Trophoblast cell (in vitro differentiated cells and primary cell): ENCODE measurements at regions not wholly inside any gene's neighbourhood (a gene's known extent, or its start where the extent isn't known, plus 50 kb on each side); places are given as distances from the start of the nearest gene placed in this dataset.

Experiments used
- DNase-seq, 2 donors: peaks; one replicate each; pipeline ENCODE4 v3.0.0-alpha.2; 2016
- H2AFZ ChIP-seq: 2 replicates; pipeline ENCODE4 v1.6.1; 2013; ENCODE audit warnings: low read length, moderate library complexity, mild to moderate bottlenecking; ENCODE audit not compliant: insufficient read depth, poor library complexity
- H2AK5ac ChIP-seq: 2 replicates; pipeline ENCODE4 v1.6.1; 2013; ENCODE audit warnings: mild to moderate bottlenecking, low read length
- H2BK120ac ChIP-seq: 2 replicates; pipeline ENCODE4 v1.6.1; 2013; ENCODE audit warnings: low read length, mild to moderate bottlenecking, moderate library complexity; ENCODE audit not compliant: insufficient read depth, poor library complexity
- H2BK12ac ChIP-seq: 2 replicates; pipeline ENCODE4 v1.6.1; 2013; ENCODE audit warnings: mild to moderate bottlenecking, low read length, moderate library complexity
- H2BK5ac ChIP-seq: 2 replicates; pipeline ENCODE4 v1.6.1; 2013; ENCODE audit warnings: low read length, low read depth, moderate library complexity, mild to moderate bottlenecking; ENCODE audit not compliant: poor library complexity
- H3K14ac ChIP-seq: 2 replicates; pipeline ENCODE4 v1.6.1; 2013; ENCODE audit warnings: mild to moderate bottlenecking, low read length
- H3K18ac ChIP-seq: 2 replicates; pipeline ENCODE4 v1.6.1; 2013; ENCODE audit warnings: mild to moderate bottlenecking, low read length
- H3K23ac ChIP-seq: 2 replicates; pipeline ENCODE4 v1.6.1; 2013; ENCODE audit warnings: low read length
- H3K27ac ChIP-seq: 2 replicates; pipeline ENCODE4 v1.5.1; 2013; ENCODE audit warnings: low read depth, mild to moderate bottlenecking, inconsistent platforms, low read length, moderate library complexity
- H3K27me3 ChIP-seq: 2 replicates; pipeline ENCODE4 v1.6.1; 2013; ENCODE audit warnings: inconsistent platforms, mild to moderate bottlenecking, low read length, moderate library complexity; ENCODE audit not compliant: insufficient read depth
- H3K36me3 ChIP-seq, 2 experiments: 1 replicate in 1 of 2; 2 replicates in 1 of 2; pipeline ENCODE4 v1.6.1; 2013; ENCODE audit warnings: low read length in 2 of 2, mild to moderate bottlenecking in 2 of 2, moderate library complexity in 1 of 2; ENCODE audit not compliant: insufficient read depth in 2 of 2, control insufficient read depth in 1 of 2
- H3K4ac ChIP-seq: 2 replicates; pipeline ENCODE4 v1.6.1; 2013; ENCODE audit warnings: low read depth, mild to moderate bottlenecking, low read length, moderate library complexity
- H3K4me1 ChIP-seq, 2 experiments: 1 replicate in 1 of 2; 2 replicates in 1 of 2; pipeline ENCODE4 v1.6.1; 2013; ENCODE audit warnings: low read length in 2 of 2, mild to moderate bottlenecking in 2 of 2, moderate library complexity in 1 of 2; ENCODE audit not compliant: insufficient read depth in 2 of 2, control insufficient read depth in 1 of 2
- H3K4me2 ChIP-seq: 2 replicates; pipeline ENCODE4 v1.6.1; 2013; ENCODE audit warnings: inconsistent platforms, mild to moderate bottlenecking, low read length, moderate library complexity
- H3K4me3 ChIP-seq: 2 replicates; pipeline ENCODE4 v1.5.1; 2013; ENCODE audit warnings: mild to moderate bottlenecking, low read depth, low read length, inconsistent platforms
- H3K79me1 ChIP-seq: one replicate; pipeline ENCODE4 v1.6.1; 2013; ENCODE audit warnings: low read length
- H3K79me2 ChIP-seq: 2 replicates; pipeline ENCODE4 v1.6.1; 2013; ENCODE audit warnings: low read length, mild to moderate bottlenecking; ENCODE audit not compliant: control insufficient read depth, insufficient read depth, poor library complexity
- H3K9ac ChIP-seq: 2 replicates; pipeline ENCODE4 v1.6.1; 2013; ENCODE audit warnings: mild to moderate bottlenecking, low read length
- H3K9me3 ChIP-seq: 2 replicates; pipeline ENCODE4 v1.6.1; 2013; ENCODE audit warnings: low read depth, mild to moderate bottlenecking, control low read depth, inconsistent platforms, low read length; ENCODE audit not compliant: insufficient read depth
- H4K12ac ChIP-seq: 2 replicates; pipeline ENCODE4 v1.6.1; 2013; ENCODE audit warnings: low read depth, mild to moderate bottlenecking, low read length, moderate library complexity
- H4K8ac ChIP-seq: 2 replicates; pipeline ENCODE4 v1.6.1; 2013; ENCODE audit warnings: low read depth, mild to moderate bottlenecking, low read length, moderate library complexity
- H4K91ac ChIP-seq: one replicate; pipeline ENCODE4 v1.6.1; 2013; ENCODE audit warnings: low read depth, mild to moderate bottlenecking, low read length, moderate library complexity
- WGBS: extraction: QIAGEN DNeasy Blood & Tissue Kit; methylation state at CpG from one replicate; pipeline ENCODE4 v1.1.7; 2013; ENCODE audit warnings: missing lambda C conversion rate; ENCODE audit not compliant: insufficient read length, insufficient coverage; ENCODE audit errors: extremely low coverage; 5-methylcytosine and 5-hydroxymethylcytosine counted together

DNA sequence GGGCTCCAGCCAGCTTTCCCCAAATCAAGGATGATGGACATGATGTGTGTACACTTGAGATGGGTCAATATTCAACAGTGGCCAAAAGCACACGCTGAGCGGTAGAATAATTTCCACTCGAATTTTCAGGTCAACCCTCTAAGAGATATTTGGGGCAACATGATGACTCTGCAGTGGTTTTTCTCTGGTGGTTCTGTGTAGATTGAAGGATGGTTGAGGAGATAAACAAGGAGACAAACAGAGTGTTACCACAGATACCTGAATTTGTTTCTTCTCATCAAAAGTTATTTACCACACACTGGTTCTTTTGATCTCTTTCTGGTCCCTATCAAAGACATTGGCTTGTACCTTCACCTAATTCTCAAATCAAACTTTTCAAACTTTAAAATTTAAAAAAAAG, 242.0 kb downstream of the ETS1 start:
- Histone ChIP-seq H3K14ac (no peak overlapping the region), H4K8ac (no peak overlapping the region), H3K27me3 (no peaks in the 10 kb centered on the region), H2BK120ac (no peak overlapping the region), H3K18ac (no peak overlapping the region), H2BK5ac (no peak overlapping the region), H3K23ac (no peak overlapping the region), H3K79me1 (no peaks in the 10 kb centered on the region), H3K36me3 (peaks cover 0 to 1% of the 10 kb centered on the region in 2 experiments), H2AK5ac (no peak overlapping the region), H4K91ac (no peak overlapping the region), H3K9ac (no peak overlapping the region), H4K12ac (no peak overlapping the region), H3K27ac (no peak overlapping the region), H3K79me2 (no peaks in the 10 kb centered on the region), H3K4me1 (no peaks in the 10 kb centered on the region), H3K9me3 (peaks cover 2% of the 10 kb centered on the region), H3K4me3 (no peak overlapping the region), H2AFZ (no peak overlapping the region), H3K4me2 (no peak overlapping the region), H3K4ac (no peak overlapping the region), H2BK12ac (no peak overlapping the region)
- no CpG with 5 or more reads among the region's 3 CpGs for WGBS
- DNase-seq: no peak

- no peak overlapping the region for H2AFZ ChIP-seq
- H2BK5ac ChIP-seq: no peak overlapping the region
- H4K12ac ChIP-seq: no peak overlapping the region
- H2BK12ac ChIP-seq: no peak overlapping the region
- H3K23ac ChIP-seq: no peak overlapping the region
- no peak overlapping the region for H4K8ac ChIP-seq
- H3K79me1 ChIP-seq: no peaks in the 10 kb centered on the region
- no peak overlapping the region for H3K9ac ChIP-seq
- no peaks in the 10 kb centered on the region for H3K79me2 ChIP-seq
- H2BK120ac ChIP-seq: no peak overlapping the region
- H3K14ac ChIP-seq: no peak overlapping the region
- H4K91ac ChIP-seq: no peak overlapping the region
- no peak overlapping the region for H3K4me3 ChIP-seq
- H2AK5ac ChIP-seq: no peak overlapping the region
- H3K4me2 ChIP-seq: no peak overlapping the region
- no peak overlapping the region for H3K18ac ChIP-seq
- H3K36me3 ChIP-seq: peaks cover 0 to 1% of the 10 kb centered on the region in 2 experiments
- no peaks in the 10 kb centered on the region for H3K27me3 ChIP-seq
- no peak overlapping the region for H3K4ac ChIP-seq
- no peaks in the 10 kb centered on the region for H3K9me3 ChIP-seq
- no peak overlapping the region for H3K27ac ChIP-seq
- WGBS: no CpG with 5 or more reads among the region's 4 CpGs
- no peaks in the 10 kb centered on the region for H3K4me1 ChIP-seq
- no peak for DNase-seq
Observed at GRCh38 chr11:128343870-128344269, 243.5 kb downstream of the ETS1 start.

GRCh38 chr11:128343135-128343514, 244.2 kb downstream of the ETS1 start:
- peaks cover under 1% of the 10 kb centered on the region for H3K79me1 ChIP-seq
- no peak overlapping the region for H3K9ac ChIP-seq
- H4K8ac ChIP-seq: peak overlapping the region; percentile 32
- no peaks in the 10 kb centered on the region for H3K36me3 ChIP-seq
- no peak overlapping the region for H2AK5ac ChIP-seq
- no peak overlapping the region for H3K4me2 ChIP-seq
- no peak overlapping the region for H2AFZ ChIP-seq
- no peak for DNase-seq
- H3K14ac ChIP-seq: no peak overlapping the region
- H3K4ac ChIP-seq: no peak overlapping the region
- peak overlapping the region; percentile 1 for H2BK120ac ChIP-seq
- no peak overlapping the region for H4K12ac ChIP-seq
- WGBS: no CpG with 5 or more reads among the region's 2 CpGs
- no peaks in the 10 kb centered on the region for H3K79me2 ChIP-seq
- no peak overlapping the region for H2BK5ac ChIP-seq
- no peak overlapping the region for H3K27ac ChIP-seq
- no peak overlapping the region for H3K18ac ChIP-seq
- no peak overlapping the region for H3K4me3 ChIP-seq
- no peak overlapping the region for H3K23ac ChIP-seq
- no peaks in the 10 kb centered on the region for H3K9me3 ChIP-seq
- H3K4me1 ChIP-seq: no peaks in the 10 kb centered on the region
- H4K91ac ChIP-seq: peak overlapping the region; percentile 25
- H3K27me3 ChIP-seq: no peaks in the 10 kb centered on the region
- peak overlapping the region; percentile 52 for H2BK12ac ChIP-seq

DNA sequence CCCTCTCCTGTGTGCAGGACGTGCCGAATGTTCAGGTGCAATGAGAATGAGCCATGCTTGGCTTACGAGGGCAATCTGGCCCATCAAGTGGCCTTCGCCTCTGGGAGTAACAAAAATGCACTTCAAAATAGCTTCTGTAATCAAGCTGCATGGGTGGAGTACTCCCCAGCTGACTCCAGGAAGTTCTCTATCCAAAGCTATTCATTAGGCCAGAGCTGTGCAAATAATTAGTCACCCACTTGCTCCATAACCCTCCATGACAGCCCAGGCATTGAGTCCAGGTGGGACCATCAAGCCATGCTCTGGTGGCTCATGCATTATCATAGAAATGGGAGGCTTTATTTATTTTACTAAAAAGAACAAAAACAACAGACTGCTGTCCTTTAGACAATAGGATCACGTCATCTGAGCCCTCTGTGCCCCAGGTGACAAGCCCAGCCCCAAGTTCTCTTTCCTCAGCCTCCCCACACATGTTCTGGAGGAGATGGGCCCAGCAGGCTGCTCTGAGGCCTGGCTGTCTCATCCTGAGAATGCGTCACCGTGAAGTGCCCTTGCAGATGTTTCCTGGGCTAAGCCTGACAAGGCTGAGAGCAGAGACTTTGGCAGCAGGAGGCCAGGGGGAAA, 244.7 kb downstream of the ETS1 start:
- H3K18ac ChIP-seq: no peak overlapping the region
- peak overlapping the region; percentile 21 for H2AK5ac ChIP-seq
- H3K79me1 ChIP-seq: peaks cover 2% of the 10 kb centered on the region
- peak overlapping the region; percentile 52 for H2BK12ac ChIP-seq
- no peak overlapping the region for H3K4me3 ChIP-seq
- H2AFZ ChIP-seq: no peak overlapping the region
- H3K23ac ChIP-seq: no peak overlapping the region
- WGBS: no CpG with 5 or more reads among the region's 7 CpGs
- peak overlapping the region; percentile 25 for H4K91ac ChIP-seq
- no peaks in the 10 kb centered on the region for H3K27me3 ChIP-seq
- H2BK120ac ChIP-seq: peak overlapping the region; percentile 1
- no peaks in the 10 kb centered on the region for H3K36me3 ChIP-seq
- no peak overlapping the region for H3K4ac ChIP-seq
- no peak overlapping the region for H3K9ac ChIP-seq
- H3K14ac ChIP-seq: no peak overlapping the region
- no peaks in the 10 kb centered on the region for H3K79me2 ChIP-seq
- H4K8ac ChIP-seq: peak overlapping the region; percentile 32
- H3K4me2 ChIP-seq: no peak overlapping the region
- no peak overlapping the region for H4K12ac ChIP-seq
- DNase-seq: no peak
- H2BK5ac ChIP-seq: no peak overlapping the region
- H3K9me3 ChIP-seq: no peaks in the 10 kb centered on the region
- no peaks in the 10 kb centered on the region for H3K4me1 ChIP-seq
- no peak overlapping the region for H3K27ac ChIP-seq
